Activated CD4-positive, alpha-beta memory T cell treated with anti-CD3 and anti-CD28 coated beads for 36 hours (primary cell): ENCODE measurements at regions not wholly inside any gene's neighbourhood (a gene's known extent, or its start where the extent isn't known, plus 50 kb on each side); places are given as distances from the start of the nearest gene placed in this dataset.
"Not testable (repeated sequence)": the region's sequence is repeated elsewhere in the genome, so short reads cannot be mapped to it uniquely, and the experiment has no call there.

Experiments
- CTCF ChIA-PET: fragments of 350-600 bp; sonication (Branson Sonifier 250); formaldehyde crosslinking; loops from one replicate; lab custom pipeline; 2021; ENCODE audit warnings: antibody characterized with exemption, inconsistent platforms; lab: Charles Lee
- POLR2A ChIA-PET: fragments of 350-600 bp; sonication (Branson Sonifier 250); formaldehyde crosslinking; loops from one replicate; lab custom pipeline; 2021; ENCODE audit warnings: antibody characterized with exemption; lab: Charles Lee
- DNase-seq: peaks from one replicate; pipeline ENCODE4 v3.0.0-alpha.2; 2020
- H3K27ac Mint-ChIP-seq: one replicate; pipeline ENCODE4 v1.8.0; 2021; ENCODE audit warnings: mixed read lengths
- H3K27me3 Mint-ChIP-seq: one replicate; pipeline ENCODE4 v1.8.0; 2021; ENCODE audit warnings: mixed read lengths
- H3K36me3 Mint-ChIP-seq: one replicate; pipeline ENCODE4 v1.8.0; 2021; ENCODE audit warnings: mixed read lengths
- H3K4me1 Mint-ChIP-seq: one replicate; pipeline ENCODE4 v1.8.0; 2021; ENCODE audit warnings: low read depth, mixed read lengths
- H3K4me3 Mint-ChIP-seq: one replicate; pipeline ENCODE4 v1.8.0; 2021; ENCODE audit warnings: mild to moderate bottlenecking, mixed read lengths
- H3K9me3 Mint-ChIP-seq: one replicate; pipeline ENCODE4 v1.8.0; 2021; ENCODE audit warnings: mixed read lengths
- intact Hi-C: fragments of 100-400 bp; cut with micrococcal nuclease; formaldehyde crosslinking; loops from one replicate; pipeline ENCODE4 v1.15.1; 2023

GRCh38 chr3:130800829-130801228, 54.2 kb upstream of the PIK3R4 start:
- CTCF ChIA-PET: no interaction called here
- intact Hi-C loops: no loop called here
- no peak overlapping the region for H3K4me3 Mint-ChIP-seq
- no peaks in the 10 kb centered on the region for H3K4me1 Mint-ChIP-seq
- H3K27ac Mint-ChIP-seq: no peak overlapping the region
- no peaks in the 10 kb centered on the region for H3K9me3 Mint-ChIP-seq
- H3K27me3 Mint-ChIP-seq: peaks cover 14% of the 10 kb centered on the region
- POLR2A ChIA-PET: no interaction called here
- no peak for DNase-seq
- peaks cover 3% of the 10 kb centered on the region for H3K36me3 Mint-ChIP-seq

GRCh38 chr3:130801473-130801872, 54.8 kb upstream of the PIK3R4 start:
- no peak overlapping the region for H3K27ac Mint-ChIP-seq
- DNase-seq: no peak
- H3K36me3 Mint-ChIP-seq: peaks cover 3% of the 10 kb centered on the region
- CTCF ChIA-PET: no interaction called here
- H3K27me3 Mint-ChIP-seq: peaks cover 15% of the 10 kb centered on the region
- POLR2A ChIA-PET: no interaction called here
- intact Hi-C loops: no loop called here
- no peaks in the 10 kb centered on the region for H3K9me3 Mint-ChIP-seq
- H3K4me1 Mint-ChIP-seq: no peaks in the 10 kb centered on the region
- no peak overlapping the region for H3K4me3 Mint-ChIP-seq

GRCh38 chr3:130811557-130811956, 64.9 kb upstream of the PIK3R4 start:
- CTCF ChIA-PET: no interaction called here
- Mint-ChIP-seq H3K27ac (no peak overlapping the region), H3K4me3 (no peak overlapping the region), H3K4me1 (no peaks in the 10 kb centered on the region), H3K36me3 (no peaks in the 10 kb centered on the region), H3K9me3 (no peaks in the 10 kb centered on the region), H3K27me3 (no peaks in the 10 kb centered on the region)
- DNase-seq: no peak
- POLR2A ChIA-PET: no interaction called here
- intact Hi-C loops: no loop called here

- Mint-ChIP-seq H3K4me3 (no peak overlapping the region), H3K4me1 (no peaks in the 10 kb centered on the region), H3K9me3 (no peaks in the 10 kb centered on the region), H3K36me3 (no peaks in the 10 kb centered on the region), H3K27ac (no peak overlapping the region), H3K27me3 (peaks cover 3% of the 10 kb centered on the region)
- DNase-seq: no peak
- ChIA-PET POLR2A (no interaction called here), CTCF (no interaction called here)
- intact Hi-C loops: no loop called here
These were observed 68.3 kb upstream of the PIK3R4 start for GRCh38 chr3:130814691-130815472.

GRCh38 chr3:130816561-130817445, 70.2 kb upstream of the PIK3R4 start:
- peaks cover 3% of the 10 kb centered on the region for H3K27me3 Mint-ChIP-seq
- H3K4me1 Mint-ChIP-seq: no peaks in the 10 kb centered on the region
- H3K36me3 Mint-ChIP-seq: no peaks in the 10 kb centered on the region
- H3K27ac Mint-ChIP-seq: no peak overlapping the region
- POLR2A ChIA-PET: no interaction called here
- no peaks in the 10 kb centered on the region for H3K9me3 Mint-ChIP-seq
- intact Hi-C loops: no loop called here
- H3K4me3 Mint-ChIP-seq: no peak overlapping the region
- CTCF ChIA-PET: interaction anchor here (0.8 kb wide), 1 partner anchor 58 kb away, joined by 3 read pairs; no protein-coding TSS in a partner anchor
- DNase-seq: no peak

- H3K4me3 Mint-ChIP-seq, H3K36me3 Mint-ChIP-seq, POLR2A ChIA-PET, H3K27me3 Mint-ChIP-seq, intact Hi-C loops, H3K27ac Mint-ChIP-seq, DNase-seq, H3K9me3 Mint-ChIP-seq, CTCF ChIA-PET, H3K4me1 Mint-ChIP-seq: not testable (repeated sequence)
These were observed 71.4 kb upstream of the PIK3R4 start for GRCh38 chr3:130818066-130818465.

- DNase-seq: no peak
- POLR2A ChIA-PET: no interaction called here
- H3K27me3 Mint-ChIP-seq: peaks cover 3% of the 10 kb centered on the region
- H3K27ac Mint-ChIP-seq: no peak overlapping the region
- no peak overlapping the region for H3K4me3 Mint-ChIP-seq
- no peaks in the 10 kb centered on the region for H3K4me1 Mint-ChIP-seq
- no peaks in the 10 kb centered on the region for H3K9me3 Mint-ChIP-seq
- CTCF ChIA-PET: no interaction called here
- H3K36me3 Mint-ChIP-seq: no peaks in the 10 kb centered on the region
- intact Hi-C loops: no loop called here
These were observed 72.9 kb upstream of the ATP2C1 start for GRCh38 chr3:130820976-130821375.

GRCh38 chr3:130821806-130822205, 72.1 kb upstream of the ATP2C1 start:
- Mint-ChIP-seq H3K27ac (no peak overlapping the region), H3K36me3 (no peaks in the 10 kb centered on the region), H3K4me1 (no peaks in the 10 kb centered on the region), H3K4me3 (no peak overlapping the region), H3K27me3 (peaks cover 3% of the 10 kb centered on the region), H3K9me3 (no peaks in the 10 kb centered on the region)
- DNase-seq: no peak
- CTCF ChIA-PET: no interaction called here
- POLR2A ChIA-PET: no interaction called here
- intact Hi-C loops: no loop called here

GRCh38 chr3:130823241-130823884, 70.5 kb upstream of the ATP2C1 start:
- H3K9me3 Mint-ChIP-seq: no peaks in the 10 kb centered on the region
- no peak overlapping the region for H3K4me3 Mint-ChIP-seq
- ChIA-PET CTCF (no interaction called here), POLR2A (no interaction called here)
- no peaks in the 10 kb centered on the region for H3K36me3 Mint-ChIP-seq
- H3K27ac Mint-ChIP-seq: no peak overlapping the region
- intact Hi-C loops: no loop called here
- H3K27me3 Mint-ChIP-seq: peaks cover 3% of the 10 kb centered on the region
- no peaks in the 10 kb centered on the region for H3K4me1 Mint-ChIP-seq
- DNase-seq: no peak

GRCh38 chr3:130823996-130824395, 69.9 kb upstream of the ATP2C1 start:
- H3K4me3 Mint-ChIP-seq: no peak overlapping the region
- no peak for DNase-seq
- no peaks in the 10 kb centered on the region for H3K4me1 Mint-ChIP-seq
- ChIA-PET CTCF (no interaction called here), POLR2A (no interaction called here)
- H3K36me3 Mint-ChIP-seq: no peaks in the 10 kb centered on the region
- peaks cover 3% of the 10 kb centered on the region for H3K27me3 Mint-ChIP-seq
- no peak overlapping the region for H3K27ac Mint-ChIP-seq
- intact Hi-C loops: no loop called here
- no peaks in the 10 kb centered on the region for H3K9me3 Mint-ChIP-seq

- no peak for DNase-seq
- H3K9me3 Mint-ChIP-seq: no peaks in the 10 kb centered on the region
- ChIA-PET CTCF (no interaction called here), POLR2A (no interaction called here)
- intact Hi-C loops: no loop called here
- H3K27me3 Mint-ChIP-seq: no peaks in the 10 kb centered on the region
- no peak overlapping the region for H3K4me3 Mint-ChIP-seq
- H3K4me1 Mint-ChIP-seq: no peaks in the 10 kb centered on the region
- H3K36me3 Mint-ChIP-seq: no peaks in the 10 kb centered on the region
- H3K27ac Mint-ChIP-seq: no peak overlapping the region
These were observed 68.1 kb upstream of the ATP2C1 start for GRCh38 chr3:130825762-130826299.

GRCh38 chr3:130826516-130827182, 67.2 kb upstream of the ATP2C1 start:
- ChIA-PET POLR2A (no interaction called here), CTCF (no interaction called here)
- no peak overlapping the region for H3K4me3 Mint-ChIP-seq
- intact Hi-C loops: no loop called here
- H3K36me3 Mint-ChIP-seq: no peaks in the 10 kb centered on the region
- no peaks in the 10 kb centered on the region for H3K9me3 Mint-ChIP-seq
- no peaks in the 10 kb centered on the region for H3K27me3 Mint-ChIP-seq
- DNase-seq: no peak
- H3K27ac Mint-ChIP-seq: no peak overlapping the region
- H3K4me1 Mint-ChIP-seq: no peaks in the 10 kb centered on the region
